H9 (cell line): ENCODE measurements at regions not wholly inside any gene's neighbourhood (a gene's known extent, or its start where the extent isn't known, plus 50 kb on each side); places are given as distances from the start of the nearest gene placed in this dataset.

Source experiments
- DNase-seq: peaks from one replicate; pipeline ENCODE4 v3.0.0-alpha.2; 2017
- H2AFZ ChIP-seq: one replicate; pipeline ENCODE4 v1.6.1; 2013; ENCODE audit warnings: mild to moderate bottlenecking, low read length, control low read depth, moderate library complexity
- H2AK5ac ChIP-seq: 2 replicates; pipeline ENCODE4 v1.6.1; 2013; ENCODE audit warnings: low read length, control low read depth, mixed read lengths; ENCODE audit not compliant: insufficient read length
- H2BK120ac ChIP-seq: one replicate; pipeline ENCODE4 v1.6.1; 2013; ENCODE audit warnings: low read depth, mild to moderate bottlenecking, low read length, control low read depth, inconsistent platforms; ENCODE audit not compliant: poor library complexity, severe bottlenecking
- H2BK12ac ChIP-seq: 2 replicates; pipeline ENCODE4 v1.6.1; 2013; ENCODE audit warnings: low read length, control low read depth, mixed read lengths, low read depth; ENCODE audit not compliant: insufficient read length
- H2BK15ac ChIP-seq: 2 replicates; pipeline ENCODE4 v1.6.1; 2013; ENCODE audit warnings: low read depth, low read length, control low read depth
- H2BK20ac ChIP-seq: one replicate; pipeline ENCODE4 v1.6.1; 2013; ENCODE audit warnings: low read depth, mild to moderate bottlenecking, low read length, control low read depth, inconsistent platforms; ENCODE audit not compliant: poor library complexity, severe bottlenecking
- H2BK5ac ChIP-seq: 2 replicates; pipeline ENCODE4 v1.6.1; 2013; ENCODE audit warnings: low read length, control low read depth, mixed read lengths; ENCODE audit not compliant: insufficient read length
- H3K14ac ChIP-seq: 2 replicates; pipeline ENCODE4 v1.6.1; 2013; ENCODE audit warnings: low read length, control low read depth; ENCODE audit not compliant: insufficient read depth
- H3K18ac ChIP-seq: 2 replicates; pipeline ENCODE4 v1.6.1; 2013; ENCODE audit warnings: low read depth, mild to moderate bottlenecking, mixed read lengths, low read length, control low read depth; ENCODE audit not compliant: insufficient read length
- H3K23ac ChIP-seq: 2 replicates; pipeline ENCODE4 v1.6.1; 2013; ENCODE audit warnings: low read length, control low read depth, mixed read lengths, low read depth; ENCODE audit not compliant: insufficient read length
- H3K23me2 ChIP-seq: 2 replicates; pipeline ENCODE4 v1.6.1; 2013; ENCODE audit warnings: low read depth, mild to moderate bottlenecking, mixed read lengths, low read length, control low read depth; ENCODE audit not compliant: insufficient read length, poor library complexity, severe bottlenecking
- H3K27ac ChIP-seq: 2 replicates; pipeline ENCODE4 v1.5.1; 2013; ENCODE audit warnings: low read length, control low read depth, mixed read lengths, low read depth; ENCODE audit not compliant: insufficient read length
- H3K27me3 ChIP-seq: 2 replicates; pipeline ENCODE4 v1.6.1; 2013; ENCODE audit warnings: low read length, control low read depth, inconsistent platforms; ENCODE audit not compliant: insufficient read depth
- H3K4ac ChIP-seq: 2 replicates; pipeline ENCODE4 v1.6.1; 2013; ENCODE audit warnings: low read depth, mild to moderate bottlenecking, control low read depth, inconsistent platforms, low read length, moderate library complexity
- H3K4me1 ChIP-seq: 2 replicates; pipeline ENCODE4 v1.6.1; 2013; ENCODE audit warnings: low read length, control low read depth, inconsistent platforms; ENCODE audit not compliant: insufficient read depth
- H3K4me2 ChIP-seq: 2 replicates; pipeline ENCODE4 v1.6.1; 2013; ENCODE audit warnings: low read length, control low read depth, mixed read lengths; ENCODE audit not compliant: insufficient read length, insufficient read depth
- H3K56ac ChIP-seq: 2 replicates; pipeline ENCODE4 v1.6.1; 2013; ENCODE audit warnings: low read depth, mild to moderate bottlenecking, mixed read lengths, low read length, control low read depth; ENCODE audit not compliant: insufficient read length
- H3K79me1 ChIP-seq: 2 replicates; pipeline ENCODE4 v1.6.1; 2013; ENCODE audit warnings: low read depth, mild to moderate bottlenecking, moderate library complexity, low read length, control low read depth, inconsistent platforms; ENCODE audit not compliant: insufficient read depth, poor library complexity, severe bottlenecking
- H3K79me2 ChIP-seq: 2 replicates; pipeline ENCODE4 v1.6.1; 2013; ENCODE audit warnings: low read length, control low read depth, inconsistent platforms; ENCODE audit not compliant: insufficient read depth
- H3K9ac ChIP-seq: 2 replicates; pipeline ENCODE4 v1.6.1; 2013; ENCODE audit warnings: low read length, control low read depth, mixed read lengths; ENCODE audit not compliant: insufficient read length; ENCODE audit errors: extremely low read depth
- H3K9me3 ChIP-seq: one replicate; pipeline ENCODE4 v1.6.1; 2013; ENCODE audit warnings: low read depth, low read length, inconsistent platforms; ENCODE audit not compliant: control insufficient read depth
- H3T11ph ChIP-seq: one replicate; pipeline ENCODE4 v1.6.1; 2013; ENCODE audit warnings: mild to moderate bottlenecking, low read length, control low read depth, inconsistent platforms
- H4K20me1 ChIP-seq: one replicate; pipeline ENCODE4 v1.6.1; 2013; ENCODE audit not compliant: control insufficient read depth, insufficient read length, insufficient read depth
- H4K5ac ChIP-seq: 2 replicates; pipeline ENCODE4 v1.6.1; 2013; ENCODE audit warnings: low read depth, mild to moderate bottlenecking, mixed read lengths, low read length, control low read depth; ENCODE audit not compliant: insufficient read length
- H4K8ac ChIP-seq: replicated peaks from 2 replicates; pipeline ENCODE4 v1.6.1; 2013; ENCODE audit warnings: low read length, control low read depth, mixed read lengths, low read depth; ENCODE audit not compliant: insufficient read length
- H4K91ac ChIP-seq: 2 replicates; pipeline ENCODE4 v1.6.1; 2013; ENCODE audit warnings: low read depth, mild to moderate bottlenecking, moderate library complexity, mixed read lengths, low read length, control low read depth; ENCODE audit not compliant: insufficient read length
- H3K27ac Mint-ChIP-seq, 3 experiments: 2 replicates in 2 of 3; 3 replicates in 1 of 3; pipeline ENCODE4 v1.8.0; 2020 to 2021; ENCODE audit warnings: mixed read lengths in 3 of 3, mild to moderate bottlenecking in 1 of 3, moderate library complexity in 1 of 3
- H3K27me3 Mint-ChIP-seq: 2 replicates; pipeline ENCODE4 v1.8.0; 2021; ENCODE audit warnings: low read depth, mild to moderate bottlenecking, moderate library complexity, mixed read lengths
- H3K36me3 Mint-ChIP-seq, 3 experiments: 2 replicates in 2 of 3; 3 replicates in 1 of 3; pipeline ENCODE4 v1.8.0; 2020 to 2021; ENCODE audit warnings: low read depth in 3 of 3, mixed read lengths in 3 of 3; ENCODE audit not compliant: insufficient read depth in 1 of 3
- H3K4me1 Mint-ChIP-seq, 2 experiments: 2 replicates each; pipeline ENCODE4 v1.8.0; 2020; ENCODE audit warnings: mixed read lengths in 2 of 2
- H3K4me3 Mint-ChIP-seq, 2 experiments: 2 replicates in 1 of 2; 3 replicates in 1 of 2; pipeline ENCODE4 v1.8.0; 2020 to 2021; ENCODE audit warnings: mild to moderate bottlenecking in 2 of 2, mixed read lengths in 2 of 2, moderate library complexity in 1 of 2
- H3K9me3 Mint-ChIP-seq, 2 experiments: 2 replicates in 1 of 2; 3 replicates in 1 of 2; pipeline ENCODE4 v1.8.0; 2020; ENCODE audit warnings: mild to moderate bottlenecking in 2 of 2, mixed read lengths in 2 of 2, moderate library complexity in 1 of 2
- CTCF ChIP-seq: fragments of 200-600 bp; sonication (generic); conservative IDR thresholded peaks from 3 replicates; pipeline ENCODE4 v1.8.0; 2021; ENCODE audit warnings: antibody characterized with exemption, mild to moderate bottlenecking
- WGBS: extraction: QIAGEN DNeasy Blood & Tissue Kit; methylation state at CpG from one replicate; pipeline ENCODE4 v1.1.7; 2013; ENCODE audit warnings: missing lambda C conversion rate, low lambda C conversion rate, mixed read lengths; ENCODE audit not compliant: insufficient read length; ENCODE audit errors: extremely low coverage; 5-methylcytosine and 5-hydroxymethylcytosine counted together

- H3K56ac ChIP-seq: no peak overlapping the region
- no peak overlapping the region for H3K4me2 ChIP-seq
- Mint-ChIP-seq H3K4me3 (no peak overlapping the region; a peak in 1 of 5 replicates), H3K27ac (peak overlapping the region in 2 of 3 experiments; percentile 17 to 52; a peak in 3 of 7 replicates), H3K27me3 (no peaks in the 10 kb centered on the region), H3K36me3 (no peaks in the 10 kb centered on the region; a peak in 1 of 7 replicates), H3K4me1 (peaks cover 19 to 22% of the 10 kb centered on the region in 2 experiments), H3K9me3 (no peaks in the 10 kb centered on the region; a peak in 1 of 5 replicates)
- H3K18ac ChIP-seq: no peak overlapping the region
- no peaks in the 10 kb centered on the region for H3K9me3 ChIP-seq
- H2AFZ ChIP-seq: no peak overlapping the region
- no peaks in the 10 kb centered on the region; the same call in 1 of the 2 replicates for H3K4me1 ChIP-seq
- H3K23me2 ChIP-seq: peaks cover 3% of the 10 kb centered on the region
- H3K9ac ChIP-seq: no peak overlapping the region
- WGBS: no CpG with 5 or more reads among the region's 2 CpGs
- H3K79me1 ChIP-seq: no peaks in the 10 kb centered on the region
- H2BK120ac ChIP-seq: no peak overlapping the region
- H3T11ph ChIP-seq: no peak overlapping the region
- H4K8ac ChIP-seq: no peak overlapping the region
- H2BK15ac ChIP-seq: no peak overlapping the region
- H2BK12ac ChIP-seq: no peak overlapping the region
- H3K79me2 ChIP-seq: no peaks in the 10 kb centered on the region
- no peaks in the 10 kb centered on the region; the same call in 1 of the 2 replicates for H3K27me3 ChIP-seq
- H3K23ac ChIP-seq: no peak overlapping the region
- no peak overlapping the region for H2AK5ac ChIP-seq
- DNase-seq: no peak
- no peak overlapping the region for H3K14ac ChIP-seq
- H3K27ac ChIP-seq: no peak overlapping the region
- no peaks in the 10 kb centered on the region for H4K20me1 ChIP-seq
- TF ChIP-seq CTCF: no peak
- H4K5ac ChIP-seq: no peak overlapping the region
- no peak overlapping the region for H2BK5ac ChIP-seq
- peak overlapping the region; percentile 54 for H4K91ac ChIP-seq
- H3K4ac ChIP-seq: no peak overlapping the region
- H2BK20ac ChIP-seq: no peak overlapping the region
These were observed 57.4 kb upstream of the SPRY4 start for GRCh38 chr5:142382186-142382585.
